Renal cortex interstitium (tissue), 11 donors: ENCODE measurements at regions not wholly inside any gene's neighbourhood (a gene's known extent, or its start where the extent isn't known, plus 50 kb on each side); places are given as distances from the start of the nearest gene placed in this dataset.

Source experiments
- DNase-seq, 11 donors: peaks; one replicate each; pipeline ENCODE4 v3.0.0-alpha.2; 2013; ENCODE audit warnings: low read depth in 9 of 11, low spot score in 4 of 11; ENCODE audit errors: extremely low read depth in 1 of 11

DNA sequence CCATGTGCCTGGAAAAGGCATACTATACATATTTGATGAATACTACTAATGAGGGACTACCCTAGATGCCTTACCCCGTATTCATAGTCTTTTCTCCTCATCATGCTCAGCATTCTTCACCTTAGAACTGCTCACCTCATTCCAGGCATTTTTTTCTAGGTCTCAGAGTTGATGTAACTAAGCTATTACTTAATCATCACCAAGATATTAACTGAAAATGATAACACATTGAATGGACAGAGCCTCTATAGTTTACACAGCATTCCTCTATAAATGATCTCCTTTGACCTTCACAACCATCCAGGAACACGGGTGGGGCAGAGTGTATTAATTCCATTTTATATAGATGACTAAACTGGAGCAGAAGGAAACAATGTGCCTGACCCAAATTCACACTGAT, 174.1 kb upstream of the DPH6 start:
- no peak for DNase-seq

DNA sequence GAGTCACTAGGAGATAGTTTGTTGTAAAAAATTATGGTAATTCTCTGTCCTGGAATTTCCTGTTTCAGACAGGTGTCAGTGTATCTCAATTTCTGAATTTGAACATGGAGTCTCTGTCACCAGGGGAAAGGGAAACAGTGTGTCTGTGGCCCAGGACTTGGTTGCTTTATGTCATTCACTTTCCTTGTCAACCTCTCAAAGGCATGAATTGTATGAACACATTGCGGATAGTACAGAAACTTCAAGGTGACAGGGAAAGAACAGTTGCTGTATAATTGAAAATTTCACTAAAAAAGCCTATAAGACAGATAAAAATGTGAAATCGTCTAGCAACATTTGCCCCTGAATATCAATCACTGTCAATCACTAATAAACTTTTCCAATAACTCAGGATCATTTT, 175.0 kb upstream of the DPH6 start:
- DNase-seq = no peak

DNA sequence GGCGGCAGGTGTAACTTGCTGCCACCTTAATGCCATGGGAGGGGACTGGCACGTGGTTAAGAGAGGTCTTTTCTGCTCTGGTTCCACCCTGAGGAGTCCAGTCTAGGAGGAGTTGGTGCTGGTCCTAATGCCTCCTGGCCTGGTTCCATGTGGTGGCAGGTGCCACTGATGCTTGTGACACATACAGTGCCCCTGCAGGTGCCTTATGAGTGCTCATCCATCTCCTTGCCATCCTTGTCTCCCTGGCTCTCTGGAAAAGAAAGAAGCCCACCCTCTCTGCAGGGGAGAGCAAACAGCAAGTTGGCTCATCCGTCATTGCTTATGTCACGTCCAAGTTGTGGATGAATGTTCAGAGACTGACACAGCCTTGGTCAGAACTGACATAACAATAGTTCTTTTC, 175.8 kb upstream of the DPH6 start:
- no peak for DNase-seq

DNA sequence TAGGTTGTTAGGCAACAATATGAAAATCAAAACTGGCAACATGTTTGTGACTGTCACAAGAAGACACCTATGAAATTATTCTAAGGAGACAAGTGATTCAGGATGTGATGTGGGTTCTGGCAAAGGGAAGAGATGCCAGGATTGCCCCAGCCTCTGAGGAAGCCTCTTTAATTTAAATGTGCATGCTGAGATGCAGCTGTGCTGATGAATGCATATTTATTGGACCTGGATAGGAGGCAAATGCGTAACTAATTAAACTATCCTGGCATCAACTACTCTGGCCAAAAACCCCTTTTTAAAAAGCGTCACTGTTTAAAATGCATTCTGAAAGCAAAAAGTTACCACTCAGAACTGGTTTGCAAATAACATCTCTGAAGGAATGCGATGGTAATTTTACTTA, 176.5 kb upstream of the DPH6 start:
- no peak for DNase-seq

DNA sequence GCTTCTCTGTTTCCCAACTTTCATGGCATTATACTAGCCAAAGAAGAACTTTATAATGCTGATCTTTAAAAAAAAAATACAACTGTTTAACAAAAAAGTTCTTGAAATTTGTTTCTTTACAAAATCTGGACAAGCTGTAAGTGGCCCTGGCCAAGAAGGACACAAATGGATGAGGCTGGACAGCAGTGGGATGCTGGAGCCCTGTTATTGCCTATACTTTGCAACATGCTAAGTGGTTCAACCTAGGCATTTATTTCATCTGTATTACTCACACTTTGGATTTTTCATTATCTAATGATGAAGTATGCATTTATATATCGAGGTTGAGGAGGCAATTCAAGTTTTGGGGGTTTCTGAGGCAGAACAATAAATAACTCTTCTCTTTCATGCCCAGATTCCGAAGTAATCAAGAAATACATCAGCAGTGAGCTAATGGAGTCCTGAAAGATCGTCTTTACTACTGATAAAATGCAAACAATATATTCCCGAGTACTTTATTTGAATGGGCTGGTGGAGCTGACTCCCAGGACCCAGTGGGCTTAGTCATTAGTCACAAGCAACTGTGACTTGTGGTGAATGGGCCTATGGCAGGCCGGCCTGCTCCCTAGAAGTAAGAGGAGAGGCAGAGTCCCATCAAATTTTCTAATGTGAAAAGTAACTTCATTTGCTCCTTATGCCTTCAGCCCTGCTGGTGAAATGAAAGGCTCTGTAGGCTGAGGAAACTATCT, 177.3 kb upstream of the DPH6 start:
- DNase-seq = no peak

DNA sequence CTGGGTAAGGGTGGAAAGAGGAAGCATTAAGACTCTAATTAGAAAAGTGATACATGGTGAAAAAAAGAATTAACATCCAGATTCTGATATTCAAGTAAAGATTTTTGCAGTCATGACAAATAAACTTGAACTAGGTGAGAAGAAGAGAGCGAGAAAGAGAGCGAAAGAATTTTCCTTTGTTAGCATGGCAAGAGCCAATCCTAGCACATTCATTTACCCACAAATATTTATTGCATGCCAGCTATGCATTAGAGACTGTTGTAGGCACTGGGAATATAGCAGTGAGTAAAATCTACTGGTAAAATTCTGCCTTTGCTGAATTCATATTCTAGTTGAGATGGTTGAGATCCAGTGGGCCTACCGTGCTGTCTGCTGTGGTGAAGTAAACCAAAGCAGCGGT, 177.9 kb upstream of the DPH6 start:
- DNase-seq = no peak

DNA sequence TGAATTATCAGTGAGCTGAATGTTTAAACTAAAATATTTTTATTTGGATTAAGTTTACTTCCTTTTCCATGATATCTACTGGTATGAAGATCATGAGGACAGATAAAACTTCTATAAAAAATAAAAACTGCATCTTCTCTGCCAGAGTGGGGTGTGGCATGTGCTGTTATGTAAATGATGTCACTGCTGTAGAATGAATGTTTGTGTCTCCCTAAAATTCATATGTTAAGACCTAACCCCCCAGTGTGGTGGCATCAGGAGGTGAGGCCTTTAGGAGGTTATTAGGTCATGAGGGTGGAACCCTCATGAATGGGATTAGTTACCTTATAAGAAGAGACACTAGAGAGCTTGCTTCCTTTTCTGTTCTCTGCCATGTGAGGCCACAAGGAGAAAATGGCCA, 178.7 kb upstream of the DPH6 start:
- DNase-seq = no peak

DNA sequence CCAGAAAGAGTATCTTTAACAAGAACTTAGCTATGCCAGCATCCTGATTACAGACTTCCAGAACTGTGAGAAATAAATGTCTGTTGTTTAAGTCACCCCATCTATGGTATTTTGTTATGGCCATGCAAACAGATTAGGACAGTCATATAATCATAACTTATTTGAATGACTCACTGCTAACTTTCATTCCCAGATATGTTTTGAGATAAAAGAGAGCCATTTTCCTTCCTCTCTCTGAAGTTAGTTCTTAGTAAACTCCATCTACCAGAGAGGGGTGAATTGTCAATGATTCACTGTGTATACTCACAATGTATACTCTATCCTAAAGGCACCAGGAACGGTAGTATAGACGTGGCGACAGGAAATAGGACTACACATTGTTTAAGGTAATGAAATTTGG, 179.4 kb upstream of the DPH6 start:
- no peak for DNase-seq

DNA sequence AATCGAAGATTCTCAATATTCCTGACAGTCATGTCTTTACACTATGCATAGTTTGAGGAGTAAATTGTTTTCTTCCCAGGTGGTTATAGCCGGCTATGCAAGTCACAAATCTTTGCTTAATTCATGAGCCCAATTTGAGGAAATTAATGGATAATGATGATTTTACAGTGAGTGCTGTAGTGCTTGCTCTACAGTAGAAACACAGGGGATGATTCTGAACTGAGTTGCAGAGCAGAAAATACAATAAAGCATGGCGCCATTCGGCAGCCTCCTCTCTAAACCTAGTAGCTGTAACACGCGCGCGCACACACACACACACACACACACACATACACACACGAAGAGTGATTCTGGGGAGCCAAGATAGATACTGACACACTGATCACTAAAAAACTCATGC, 181.7 kb upstream of the DPH6 start:
- DNase-seq = no peak

DNA sequence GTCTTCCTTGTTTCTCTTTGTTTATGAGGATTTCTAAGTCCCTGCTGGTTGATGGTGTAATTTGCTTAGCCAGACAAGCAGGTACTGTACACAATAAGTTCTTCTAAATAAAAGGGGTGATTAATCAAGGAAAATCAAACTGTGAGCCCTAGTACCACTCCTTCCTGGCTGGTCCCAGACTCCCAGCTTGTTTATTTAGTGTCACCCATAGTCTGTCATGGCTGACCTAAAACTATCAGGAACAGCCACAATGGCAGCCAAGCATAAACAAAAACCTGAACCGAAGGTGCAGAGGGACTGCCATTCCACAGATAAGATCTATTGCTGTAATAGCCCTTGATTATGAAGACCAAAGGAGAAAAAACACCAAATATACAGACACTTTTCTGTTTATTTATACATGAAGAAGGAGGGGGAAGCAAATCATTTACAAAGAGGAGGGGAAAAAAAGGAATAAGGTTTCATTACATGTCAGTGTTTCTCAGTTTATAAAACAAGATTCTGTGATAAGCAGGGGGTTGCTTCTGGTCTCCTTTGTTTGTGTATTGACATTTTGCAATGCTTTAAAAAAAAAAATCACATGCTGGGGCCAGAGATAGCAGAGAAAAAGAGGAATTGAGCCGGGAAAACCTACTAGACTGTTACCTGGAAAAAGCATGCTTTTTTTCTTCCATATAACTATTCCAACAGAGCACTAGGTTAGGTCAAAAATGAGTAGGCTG, 182.4 kb upstream of the DPH6 start:
- peak in 1 of 11 donors; percentile 45 for DNase-seq

DNA sequence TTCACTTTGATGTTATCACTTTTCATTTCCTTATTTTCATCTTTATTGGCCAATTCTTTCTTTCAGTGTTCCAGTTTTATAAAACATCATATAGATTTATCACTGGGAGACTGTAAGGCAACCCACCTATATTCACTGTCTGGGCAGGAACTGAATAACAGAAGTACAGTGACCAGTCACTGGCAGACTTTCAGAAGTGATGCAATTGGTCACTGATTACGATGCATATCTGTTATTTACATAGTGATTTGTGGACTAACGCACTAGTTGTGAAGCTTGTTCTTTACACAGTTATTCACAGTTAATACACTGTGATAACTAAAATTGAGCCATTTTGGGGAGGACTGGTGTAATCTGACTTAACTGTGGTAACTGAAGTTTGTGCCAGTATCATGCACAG, 190.2 kb upstream of the DPH6 start:
- DNase-seq = no peak

DNA sequence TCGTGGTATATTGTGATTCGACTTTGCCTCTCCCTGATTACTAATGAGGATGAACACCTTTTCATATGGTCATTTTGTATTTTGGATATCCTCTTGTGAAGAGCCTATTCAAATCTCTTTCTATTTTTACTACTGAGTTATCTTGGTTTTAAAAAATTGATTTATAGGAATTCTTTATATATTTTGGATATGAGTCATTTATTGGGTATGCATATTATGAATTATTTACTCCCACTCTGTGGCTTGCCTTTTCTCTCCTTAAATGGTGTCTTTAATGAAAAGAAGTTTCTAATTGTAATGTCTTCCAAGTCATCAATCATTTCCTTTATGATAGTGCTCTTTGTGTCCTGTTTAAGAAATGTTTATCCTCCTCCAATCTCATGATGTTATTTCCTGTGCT, 191.5 kb upstream of the DPH6 start:
- no peak for DNase-seq

DNA sequence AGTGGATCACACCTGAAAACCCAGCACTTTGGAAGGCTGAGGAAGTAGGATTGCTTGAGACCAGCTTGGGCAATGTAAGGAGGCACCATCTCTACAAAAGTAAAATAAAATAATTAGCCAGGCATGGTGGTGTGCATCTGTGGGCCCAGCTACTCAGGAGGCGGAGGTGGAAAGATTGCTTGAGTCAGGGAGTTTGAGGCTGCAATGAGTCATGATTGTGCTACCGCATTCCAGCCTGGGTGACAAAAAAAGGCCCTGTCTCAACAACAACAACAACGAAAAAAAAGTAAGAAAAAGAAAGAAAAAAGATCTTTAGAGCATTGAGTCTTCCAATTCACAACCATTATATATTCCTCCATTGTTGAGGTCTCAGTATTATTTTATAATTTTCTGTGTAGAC, 192.4 kb upstream of the DPH6 start:
- DNase-seq = no peak

DNA sequence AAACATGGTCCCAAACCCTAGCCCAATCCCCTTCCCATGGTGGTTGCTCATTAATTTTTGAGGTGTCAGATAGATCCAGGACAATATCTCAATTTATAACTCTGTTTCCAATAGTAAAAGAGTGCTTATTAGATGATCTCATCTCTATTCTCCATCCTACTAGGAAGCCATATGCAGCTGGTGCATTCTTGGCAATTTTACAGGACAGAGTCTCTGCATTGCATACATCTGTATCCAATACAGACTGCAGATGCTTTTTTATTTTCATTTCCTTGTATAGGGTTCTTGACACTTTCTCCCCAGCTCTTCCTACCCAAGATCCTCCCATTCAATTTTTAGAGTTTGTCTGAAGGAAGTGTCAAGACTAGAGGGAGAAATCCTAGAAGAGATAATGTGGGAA, 194.8 kb upstream of the DPH6 start:
- no peak for DNase-seq

DNA sequence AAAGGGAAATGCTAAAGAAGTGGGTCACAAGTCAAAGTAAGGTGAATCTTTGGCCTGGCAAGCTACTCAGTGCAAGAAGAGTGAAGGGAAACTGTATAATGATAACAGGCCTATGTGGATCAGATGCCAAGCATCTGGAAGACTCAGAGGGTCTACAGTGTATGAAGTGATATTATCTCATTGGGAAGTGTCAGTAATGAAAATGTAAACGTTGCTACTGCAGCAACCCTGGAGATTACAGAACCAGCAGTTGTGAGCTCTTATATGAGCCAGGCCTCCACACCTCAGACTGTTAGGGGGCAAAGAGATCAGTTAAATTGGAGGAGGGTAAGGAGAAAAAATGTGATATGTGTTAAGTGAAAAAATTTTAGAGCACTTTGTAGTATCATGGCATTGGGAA, 195.4 kb upstream of the DPH6 start:
- DNase-seq = no peak

DNA sequence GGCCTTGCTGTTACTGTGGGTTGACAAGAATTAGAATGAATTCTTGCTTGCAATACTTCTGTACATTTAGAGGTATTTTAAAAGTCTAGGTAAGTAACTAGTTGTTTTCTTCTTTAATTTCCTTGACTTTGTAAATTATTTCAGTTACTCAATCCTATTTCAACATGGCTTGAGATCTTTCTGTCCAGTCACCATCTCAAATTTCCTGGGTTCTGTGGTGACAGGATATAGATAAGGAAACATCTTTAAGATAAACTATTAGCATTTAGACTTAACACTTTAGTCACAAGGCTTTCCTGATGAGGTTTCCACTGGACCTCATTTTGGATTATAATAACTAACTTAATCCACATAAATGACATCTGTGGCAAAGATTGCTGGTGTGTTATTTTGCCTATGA, 195.9 kb upstream of the DPH6 start:
- DNase-seq = no peak

DNA sequence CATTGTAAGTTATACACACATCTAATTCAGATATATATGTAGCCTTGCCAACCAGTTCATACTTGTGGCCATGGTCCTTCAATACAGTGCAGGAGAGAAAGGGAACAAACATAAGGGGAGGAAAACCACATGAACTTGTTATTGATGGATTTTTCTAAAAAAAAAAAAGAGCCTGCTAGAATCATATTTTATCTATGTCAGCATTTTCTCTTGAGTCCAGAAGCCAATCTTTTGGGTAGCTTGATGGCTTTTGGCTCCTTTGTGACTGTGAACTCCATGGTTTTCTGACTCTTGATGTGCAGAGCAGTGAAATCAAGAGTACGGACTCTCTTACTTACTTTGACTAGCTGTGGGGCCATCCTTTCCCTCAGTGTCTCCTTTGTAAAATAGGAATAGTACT, 197.4 kb upstream of the DPH6 start:
- DNase-seq = no peak

DNA sequence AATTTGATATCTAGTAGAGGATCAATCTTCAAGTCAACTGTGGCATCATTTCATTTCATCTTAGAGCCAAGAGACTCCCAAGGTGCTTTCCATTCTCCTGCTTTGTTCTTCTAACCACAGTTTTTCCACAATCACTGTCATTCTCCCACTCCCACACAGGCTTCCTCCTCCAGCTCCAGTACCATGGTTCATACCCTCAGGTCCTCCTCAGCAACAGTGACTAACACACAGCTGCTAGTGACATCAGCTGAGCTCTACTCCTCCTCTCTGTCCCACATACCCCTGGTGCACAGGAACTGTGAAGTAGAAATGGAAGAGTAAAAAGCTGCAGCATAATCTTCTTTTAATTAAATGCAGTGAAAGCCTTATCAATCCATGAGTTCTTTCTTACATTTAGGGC, 200.2 kb upstream of the DPH6 start:
- DNase-seq = no peak

DNA sequence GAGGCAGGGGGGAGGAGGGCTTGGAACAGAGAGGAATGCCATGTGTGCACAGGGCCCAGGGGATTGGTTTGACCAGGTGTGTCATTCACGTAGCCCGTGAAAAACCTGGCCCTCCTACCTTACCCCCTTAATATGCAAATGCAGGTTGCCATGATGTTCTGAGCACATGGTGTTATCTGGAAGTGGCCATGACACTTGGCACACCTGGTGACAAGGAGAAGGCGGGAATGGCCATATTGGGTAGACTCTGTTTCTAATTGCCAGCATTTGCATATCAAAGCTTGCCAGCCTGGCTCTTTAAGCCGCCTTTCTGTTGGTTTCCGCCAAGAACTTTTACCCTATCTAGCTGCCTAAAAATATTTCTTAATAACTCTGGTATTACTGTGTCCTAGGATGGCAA, 202.1 kb upstream of the DPH6 start:
- no peak for DNase-seq

DNA sequence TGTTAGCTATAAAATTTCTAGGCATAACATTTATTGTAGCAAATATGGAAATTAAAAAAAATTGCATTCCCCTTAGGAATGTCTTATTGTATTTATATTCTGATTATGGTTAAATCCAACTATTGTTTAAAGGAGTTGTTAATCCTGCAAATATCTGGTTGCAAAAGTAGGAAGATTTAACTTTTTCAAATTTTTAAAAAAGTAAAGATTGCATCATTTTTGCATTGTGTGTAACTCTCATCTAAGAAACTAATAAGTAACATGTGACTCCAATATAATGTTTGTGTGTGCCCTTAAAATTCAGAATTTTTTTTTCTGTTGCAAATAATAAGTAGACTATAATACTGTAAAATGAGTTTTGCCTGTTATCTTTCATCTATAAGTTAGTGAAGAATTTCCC, 204.1 kb upstream of the DPH6 start:
- DNase-seq = no peak
